ENCODE measurements at regions not wholly inside any gene's neighbourhood (a gene's known extent, or its start where the extent isn't known, plus 50 kb on each side); places are given as distances from the start of the nearest gene placed in this dataset.

GRCh38 chr15:96732704-96733103, 402.2 kb downstream of the NR2F2 start:
- TF ChIP-seq POLR2A (IDR thresholded peaks at IDR 0.05; ENCODE audit: low read depth, low read length) = no peak
- DNase-seq (ENCODE audit: insufficient read length, low spot score) (no peak), FAIRE-seq (no peak)

- no peak for FAIRE-seq
- no peak for TF ChIP-seq POLR2A (IDR thresholded peaks at IDR 0.05; ENCODE audit: low read depth, low read length)
- DNase-seq (ENCODE audit: insufficient read length, low spot score) = no peak
These were observed 403.2 kb downstream of the NR2F2 start for GRCh38 chr15:96733721-96734120.

GRCh38 chr15:96735632-96736240, 405.2 kb downstream of the NR2F2 start:
- no peak for TF ChIP-seq POLR2A (IDR thresholded peaks at IDR 0.05; ENCODE audit: low read depth, low read length)
- FAIRE-seq (no peak), DNase-seq (ENCODE audit: insufficient read length, low spot score) (no peak)

DNA sequence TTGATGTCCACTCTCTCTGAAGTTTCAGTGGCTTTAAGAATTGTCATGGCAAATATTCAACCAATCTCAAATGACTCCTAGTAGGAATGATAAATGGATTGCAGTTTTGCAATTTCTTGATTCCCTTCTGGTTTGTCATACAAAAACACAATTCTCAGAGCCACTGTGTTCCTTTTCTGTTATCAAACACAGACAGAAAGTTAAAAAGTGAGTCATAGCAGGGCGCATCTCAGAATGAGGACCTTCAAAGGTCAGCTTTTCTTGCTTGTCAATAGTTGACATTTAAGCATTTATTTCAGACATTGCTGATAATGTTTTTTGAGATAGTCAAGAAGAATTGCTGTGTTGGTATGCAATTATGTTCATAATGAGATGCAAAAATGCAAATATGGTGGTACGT, 405.9 kb downstream of the NR2F2 start:
- no peak for TF ChIP-seq POLR2A (IDR thresholded peaks at IDR 0.05; ENCODE audit: low read depth, low read length)
- no peak for FAIRE-seq
- no peak for DNase-seq (ENCODE audit: insufficient read length, low spot score)

DNA sequence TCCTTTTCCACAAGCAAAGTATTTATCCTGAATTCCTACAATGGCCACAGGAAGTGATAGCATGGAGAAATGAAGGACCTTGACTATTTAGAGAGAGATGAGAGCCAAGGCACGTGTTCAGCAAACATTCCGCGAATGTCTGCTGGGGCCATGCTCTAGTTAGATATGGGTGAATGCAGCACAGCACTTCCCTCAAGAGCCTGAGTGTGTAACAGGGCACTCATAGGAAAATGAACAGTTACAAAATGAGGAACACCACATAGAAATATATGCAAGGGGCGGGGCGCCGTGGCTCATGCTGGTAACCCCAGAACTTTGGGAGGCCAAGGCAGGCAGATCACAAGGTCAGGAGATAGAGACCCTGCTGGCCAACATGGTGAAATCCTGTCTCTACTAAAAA, 406.9 kb downstream of the NR2F2 start:
- no peak for TF ChIP-seq POLR2A (IDR thresholded peaks at IDR 0.05; ENCODE audit: low read depth, low read length)
- FAIRE-seq = no peak
- DNase-seq (ENCODE audit: insufficient read length, low spot score) = no peak

- DNase-seq (ENCODE audit: insufficient read length, low spot score) (no peak), FAIRE-seq (no peak)
- TF ChIP-seq POLR2A (IDR thresholded peaks at IDR 0.05; ENCODE audit: low read depth, low read length) = no peak
These were observed 416.2 kb downstream of the NR2F2 start for GRCh38 chr15:96746665-96747064.

GRCh38 chr15:96747291-96747690, 416.8 kb downstream of the NR2F2 start:
- no peak for FAIRE-seq

DNA sequence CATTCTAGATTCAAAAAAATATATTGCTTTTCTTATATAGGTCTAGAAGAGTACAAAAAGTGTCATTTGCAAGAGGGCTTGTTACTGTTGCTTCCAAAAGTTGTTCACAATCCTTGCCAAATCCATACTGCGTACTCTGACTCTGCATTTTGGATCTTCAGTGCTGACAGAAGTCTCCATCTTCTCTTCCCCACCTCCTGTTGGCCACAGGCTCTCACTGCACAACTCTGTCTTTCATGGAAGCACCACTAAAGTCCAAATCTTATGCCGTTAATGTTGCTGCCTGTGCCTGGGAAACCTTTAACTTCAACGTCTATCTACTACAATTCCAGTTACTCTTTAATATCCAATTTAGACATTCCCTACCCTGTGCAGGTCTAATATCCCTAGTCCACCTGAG, 419.9 kb downstream of the NR2F2 start:
- no peak for FAIRE-seq
- DNase-seq (ENCODE audit: insufficient read length, low spot score) = no peak
- no peak for TF ChIP-seq POLR2A (IDR thresholded peaks at IDR 0.05; ENCODE audit: low read depth, low read length)

More at GRCh38 chr15:96747291-96747690, 416.8 kb downstream of the NR2F2 start:
- no peak for TF ChIP-seq POLR2A (IDR thresholded peaks at IDR 0.05; ENCODE audit: low read depth, low read length)
- no peak for DNase-seq (ENCODE audit: insufficient read length, low spot score)

DNA sequence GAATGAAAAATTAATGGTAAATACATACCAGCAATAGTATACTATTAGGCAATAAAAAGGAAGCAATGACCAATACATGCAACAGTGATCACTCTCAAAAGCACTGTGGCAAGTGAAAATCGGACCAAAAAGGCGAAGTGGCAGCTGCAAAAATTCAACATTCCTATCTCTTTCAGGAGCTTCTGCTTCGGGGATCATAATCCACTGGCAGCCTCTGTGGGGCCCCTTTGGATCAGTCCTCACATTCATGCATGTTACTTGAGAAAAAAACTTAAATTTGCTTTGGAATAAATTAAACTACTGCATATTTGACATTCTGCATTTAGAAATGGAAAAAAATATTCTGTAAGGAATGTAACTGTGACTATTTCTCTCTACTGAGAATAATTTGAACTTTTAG, 425.6 kb downstream of the NR2F2 start:
- no peak for TF ChIP-seq POLR2A (IDR thresholded peaks at IDR 0.05; ENCODE audit: low read depth, low read length)
- no peak for FAIRE-seq
- no peak for DNase-seq (ENCODE audit: insufficient read length, low spot score)

- no peak for FAIRE-seq
- no peak for TF ChIP-seq POLR2A (IDR thresholded peaks at IDR 0.05; ENCODE audit: low read depth, low read length)
- DNase-seq (ENCODE audit: insufficient read length, low spot score) = no peak
These were observed 426.2 kb downstream of the NR2F2 start for GRCh38 chr15:96756656-96757055.

DNA sequence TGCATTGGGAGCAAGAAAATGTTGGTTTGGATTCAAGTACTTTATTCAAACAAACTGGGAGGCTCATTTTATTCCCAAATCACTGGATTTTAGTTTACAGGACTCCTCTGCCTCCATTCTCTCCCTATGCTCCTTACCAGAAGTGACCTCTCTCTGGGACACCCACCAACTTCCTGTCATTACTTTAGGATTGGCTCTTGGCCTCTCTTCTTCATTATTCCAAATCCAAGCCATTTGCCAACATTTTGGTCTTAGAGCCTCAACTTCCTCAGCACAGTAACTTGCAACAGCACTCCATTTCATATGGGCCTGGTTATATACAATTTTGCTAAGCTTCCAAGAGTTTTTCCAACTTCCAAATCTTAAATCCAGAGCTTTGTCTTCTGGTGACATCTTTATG, 432.1 kb downstream of the NR2F2 start:
- DNase-seq (ENCODE audit: insufficient read length, low spot score) (no peak), FAIRE-seq (no peak)
- no peak for TF ChIP-seq POLR2A (IDR thresholded peaks at IDR 0.05; ENCODE audit: low read depth, low read length)

DNA sequence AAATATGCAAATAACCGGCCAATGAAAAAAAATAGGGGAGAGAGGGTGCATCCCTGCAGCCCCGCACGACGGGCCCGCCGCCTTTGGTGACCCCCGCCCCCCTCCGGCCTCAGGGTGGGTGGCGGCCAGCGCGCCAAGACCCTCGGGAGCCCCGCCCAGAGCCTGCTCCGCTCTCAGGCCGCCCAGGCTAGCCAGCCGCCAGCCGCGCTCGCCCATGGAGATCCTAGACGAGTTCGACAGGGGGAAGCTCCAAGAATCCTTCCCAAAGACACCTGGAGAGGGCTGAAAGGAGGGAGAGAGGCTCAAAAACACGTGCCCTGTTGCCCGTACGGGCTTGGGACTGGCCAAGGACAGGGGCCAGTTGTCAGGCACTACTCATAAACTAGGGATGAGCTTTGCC, 434.0 kb downstream of the NR2F2 start:
- no peak for DNase-seq (ENCODE audit: insufficient read length, low spot score)
- FAIRE-seq = no peak
- TF ChIP-seq POLR2A (IDR thresholded peaks at IDR 0.05; ENCODE audit: low read depth, low read length) = no peak

DNA sequence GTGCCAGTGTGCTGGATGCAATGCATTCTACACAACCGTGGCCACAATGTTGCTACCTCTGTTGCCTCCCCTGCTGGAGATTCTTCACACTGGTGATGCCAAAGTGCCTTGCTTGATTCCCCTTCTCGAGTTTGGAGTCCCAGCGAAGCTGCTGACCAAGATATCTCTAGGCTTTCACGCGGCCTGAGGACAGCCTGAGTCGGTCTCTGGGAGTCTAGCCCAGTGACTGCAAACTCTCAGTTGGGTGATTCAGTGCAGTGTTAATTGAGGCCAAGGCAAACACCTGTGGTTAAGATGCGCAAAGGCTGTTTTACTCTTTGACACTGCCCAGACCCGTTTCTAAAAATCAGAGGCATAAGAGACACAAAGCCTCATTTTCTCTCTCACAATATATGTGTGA, 434.4 kb downstream of the NR2F2 start:
- DNase-seq (ENCODE audit: insufficient read length, low spot score) (no peak), FAIRE-seq (no peak)
- TF ChIP-seq POLR2A (IDR thresholded peaks at IDR 0.05; ENCODE audit: low read depth, low read length) = no peak

DNA sequence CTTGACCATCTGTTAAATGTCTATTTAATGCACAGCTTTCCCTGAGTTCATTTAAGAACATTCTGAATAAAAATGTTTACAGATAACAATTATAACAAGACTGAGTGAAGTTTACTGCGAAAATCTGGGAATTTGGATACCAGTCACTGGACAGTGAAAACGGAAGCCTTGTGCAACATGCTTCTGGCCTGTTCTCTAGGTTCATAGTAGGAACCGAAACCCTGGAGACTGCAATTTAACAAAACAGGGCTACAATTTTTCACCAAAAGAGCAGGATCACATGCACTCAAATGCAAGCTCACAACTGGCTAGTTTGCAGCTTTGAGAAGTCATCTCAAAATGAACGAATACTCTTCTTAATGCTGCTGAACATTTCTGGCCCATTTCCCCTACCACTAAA, 435.9 kb downstream of the NR2F2 start:
- FAIRE-seq = no peak
- no peak for TF ChIP-seq POLR2A (IDR thresholded peaks at IDR 0.05; ENCODE audit: low read depth, low read length)
- no peak for DNase-seq (ENCODE audit: insufficient read length, low spot score)

- FAIRE-seq (no peak), DNase-seq (ENCODE audit: insufficient read length, low spot score) (no peak)
- no peak for TF ChIP-seq POLR2A (IDR thresholded peaks at IDR 0.05; ENCODE audit: low read depth, low read length)
These were observed 437.4 kb downstream of the NR2F2 start for GRCh38 chr15:96767703-96768434.

Data from H54 (cell line).